ENCODE measurements at regions not wholly inside any gene's neighbourhood (a gene's known extent, or its start where the extent isn't known, plus 50 kb on each side); places are given as distances from the start of the nearest gene placed in this dataset.

GRCh38 chr21:16837721-16838120 lies 675.1 kb upstream of the CXADR start:
- no peak for DNase-seq (ENCODE audit: low read depth)

- no peak for DNase-seq (ENCODE audit: low read depth)
Measured at GRCh38 chr21:16838331-16838730, 674.5 kb upstream of the CXADR start.

- no peak for DNase-seq (ENCODE audit: low read depth)
Measured at GRCh38 chr21:16840538-16840937, 672.3 kb upstream of the CXADR start.

- no peak for DNase-seq (ENCODE audit: low read depth)
Measured at GRCh38 chr21:16841975-16842695, 670.7 kb upstream of the CXADR start.

GRCh38 chr21:16842696-16843035 lies 670.2 kb upstream of the CXADR start:
- DNase-seq (ENCODE audit: low read depth) = no peak

GRCh38 chr21:16847211-16847610 lies 665.6 kb upstream of the CXADR start:
- DNase-seq (ENCODE audit: low read depth) = no peak

- DNase-seq (ENCODE audit: low read depth) = no peak
Measured at GRCh38 chr21:16851054-16851453, 661.8 kb upstream of the CXADR start.

- no peak for DNase-seq (ENCODE audit: low read depth)
Measured at GRCh38 chr21:16855164-16855667, 657.6 kb upstream of the CXADR start.

GRCh38 chr21:16863362-16863905 lies 649.4 kb upstream of the CXADR start:
- DNase-seq (ENCODE audit: low read depth) = no peak

- no peak for DNase-seq (ENCODE audit: low read depth)
Measured at GRCh38 chr21:16863908-16864307, 648.9 kb upstream of the CXADR start.

- no peak for DNase-seq (ENCODE audit: low read depth)
Measured at GRCh38 chr21:16865632-16866031, 647.2 kb upstream of the CXADR start.

- no peak for DNase-seq (ENCODE audit: low read depth)
Measured at GRCh38 chr21:16866851-16867250, 646.0 kb upstream of the CXADR start.

GRCh38 chr21:16870103-16870502 lies 642.7 kb upstream of the CXADR start:
- no peak for DNase-seq (ENCODE audit: low read depth)

GRCh38 chr21:16872616-16873015 lies 640.2 kb upstream of the CXADR start:
- no peak for DNase-seq (ENCODE audit: low read depth)

GRCh38 chr21:16873176-16873575 lies 639.7 kb upstream of the CXADR start:
- no peak for DNase-seq (ENCODE audit: low read depth)

GRCh38 chr21:16873596-16873995 lies 639.2 kb upstream of the CXADR start:
- DNase-seq (ENCODE audit: low read depth) = no peak

GRCh38 chr21:16879479-16879878 lies 633.4 kb upstream of the CXADR start:
- no peak for DNase-seq (ENCODE audit: low read depth)

GRCh38 chr21:16891821-16892220 lies 621.0 kb upstream of the CXADR start:
- DNase-seq (ENCODE audit: low read depth) = peak; percentile 8

GRCh38 chr21:16900685-16901084 lies 612.2 kb upstream of the CXADR start:
- no peak for DNase-seq (ENCODE audit: low read depth)

- no peak for DNase-seq (ENCODE audit: low read depth)
Measured at GRCh38 chr21:16908077-16908476, 604.8 kb upstream of the CXADR start.

GRCh38 chr21:16910435-16911165 lies 602.2 kb upstream of the CXADR start:
- no peak for DNase-seq (ENCODE audit: low read depth)

- DNase-seq (ENCODE audit: low read depth) = no peak
Measured at GRCh38 chr21:16911166-16911607, 601.7 kb upstream of the CXADR start.

GRCh38 chr21:16912075-16912474 lies 600.8 kb upstream of the CXADR start:
- no peak for DNase-seq (ENCODE audit: low read depth)
